GM18861 (cell line): ENCODE measurements at regions not wholly inside any gene's neighbourhood (a gene's known extent, or its start where the extent isn't known, plus 50 kb on each side); places are given as distances from the start of the nearest gene placed in this dataset.
"Not testable (repeated sequence)": the region's sequence is repeated elsewhere in the genome, so short reads cannot be mapped to it uniquely, and the experiment has no call there.

Experiments used
- ATAC-seq: cut with Tn5 transposase; IDR thresholded peaks from one replicate; pipeline ENCODE4 v1.9.1; 2021; ENCODE audit not compliant: unreplicated experiment

DNA sequence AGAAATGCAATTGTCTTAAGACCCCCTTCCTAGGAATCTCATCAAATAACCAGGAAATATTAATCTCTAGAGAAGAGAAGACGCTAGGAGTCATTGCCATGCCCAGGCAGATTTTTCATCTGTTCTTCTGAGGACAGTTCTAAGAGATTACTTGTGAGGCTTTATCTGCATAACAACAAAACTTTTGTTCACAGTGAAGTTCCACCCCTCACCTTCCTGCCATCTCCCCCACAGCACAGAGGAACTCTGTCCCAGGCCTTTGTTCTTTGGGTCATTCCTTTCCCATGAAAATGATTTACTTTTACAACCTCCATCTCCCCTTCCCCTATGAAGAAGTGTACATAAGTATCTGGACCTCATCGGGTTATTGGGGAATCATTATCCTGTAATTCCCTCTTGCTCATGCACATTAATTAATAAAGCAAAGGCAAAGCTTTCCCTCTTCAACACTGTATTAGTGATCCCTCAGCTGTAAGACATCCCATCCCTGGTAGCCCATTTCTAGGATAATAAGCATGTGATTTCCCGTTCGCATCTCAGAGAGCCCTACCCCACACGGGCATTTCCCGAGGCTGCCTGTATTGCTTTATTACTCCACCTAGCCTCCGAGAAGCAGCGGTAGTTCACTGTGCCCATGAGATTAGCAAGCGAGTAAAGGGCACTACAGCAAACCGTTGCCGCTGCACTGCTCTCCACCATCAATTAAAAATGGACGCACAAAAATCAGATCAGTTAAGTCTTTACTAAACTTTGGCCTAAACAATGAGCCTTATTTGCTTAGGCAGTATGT lies 384.4 kb upstream of the CAMK1G start:
- no peak for ATAC-seq

DNA sequence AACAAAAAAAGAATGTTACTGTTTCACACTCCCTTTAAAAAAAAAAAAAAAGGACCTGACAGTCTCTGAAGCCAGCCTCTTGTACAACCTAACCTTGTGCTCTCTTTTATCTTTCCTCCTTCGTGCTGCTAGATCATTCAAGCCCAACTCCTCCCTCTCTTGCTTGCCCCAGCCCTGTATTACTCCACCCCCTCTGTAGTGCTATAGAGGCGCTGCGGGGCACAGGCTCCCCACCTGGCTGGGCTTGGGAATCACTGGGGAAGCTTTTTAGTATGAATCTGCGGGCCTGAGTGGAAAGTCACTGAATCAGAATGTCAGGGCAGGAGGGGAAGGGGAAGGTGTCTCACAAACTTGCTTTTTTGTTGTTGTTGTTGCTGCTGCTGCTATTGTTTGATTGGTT lies 383.7 kb upstream of the CAMK1G start:
- ATAC-seq = no peak

DNA sequence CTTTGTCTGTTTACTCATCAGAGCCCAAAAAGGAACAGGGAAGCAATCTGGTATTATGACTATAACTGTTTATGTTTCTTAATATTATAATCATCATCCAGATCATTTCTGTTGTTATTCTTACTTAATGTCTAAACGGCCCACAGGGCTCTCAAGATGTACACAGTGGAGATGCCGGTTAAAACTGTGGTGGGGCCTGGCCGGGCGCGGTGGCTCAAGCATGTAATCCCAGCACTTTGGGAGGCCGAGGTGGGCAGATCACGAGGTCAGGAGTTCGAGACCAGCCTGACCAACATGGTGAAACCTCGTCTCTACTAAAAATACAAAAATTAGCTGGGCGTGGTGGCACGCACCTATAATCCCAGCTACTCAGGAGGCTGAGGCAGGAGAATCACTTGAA lies 381.2 kb upstream of the CAMK1G start:
- ATAC-seq = not testable (repeated sequence)

DNA sequence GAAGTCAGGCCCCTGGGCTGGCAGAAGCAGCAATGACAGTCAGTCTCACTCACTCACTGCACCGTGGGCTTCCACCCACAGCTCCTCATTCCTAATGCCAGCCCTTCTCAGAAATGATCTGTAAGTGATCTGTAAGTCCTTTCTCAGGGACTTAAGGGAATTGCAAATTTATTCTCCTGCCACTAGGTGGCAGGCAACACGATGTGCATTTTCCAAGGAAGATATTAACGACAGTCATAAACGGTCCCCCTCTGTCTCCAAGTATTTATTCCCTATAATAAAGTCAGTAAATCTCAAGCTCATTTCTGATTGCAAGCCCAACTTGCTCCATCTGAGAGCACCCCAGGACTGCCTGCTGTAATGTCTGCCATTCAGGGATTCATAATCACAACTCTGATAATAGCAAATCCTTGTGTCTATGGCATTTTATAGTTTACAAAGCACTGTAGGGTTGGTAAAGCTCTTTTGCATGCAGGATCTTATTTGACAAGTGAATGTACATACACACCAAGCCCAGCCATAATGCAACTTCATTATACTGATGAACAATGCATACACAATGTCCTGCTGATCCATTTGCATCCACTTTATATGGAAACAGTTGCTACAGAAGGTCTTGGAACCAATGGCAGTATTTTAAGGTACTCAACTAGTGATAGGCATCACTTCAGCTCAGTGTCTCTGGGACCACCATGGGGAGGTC lies 380.5 kb upstream of the CAMK1G start:
- no peak for ATAC-seq

DNA sequence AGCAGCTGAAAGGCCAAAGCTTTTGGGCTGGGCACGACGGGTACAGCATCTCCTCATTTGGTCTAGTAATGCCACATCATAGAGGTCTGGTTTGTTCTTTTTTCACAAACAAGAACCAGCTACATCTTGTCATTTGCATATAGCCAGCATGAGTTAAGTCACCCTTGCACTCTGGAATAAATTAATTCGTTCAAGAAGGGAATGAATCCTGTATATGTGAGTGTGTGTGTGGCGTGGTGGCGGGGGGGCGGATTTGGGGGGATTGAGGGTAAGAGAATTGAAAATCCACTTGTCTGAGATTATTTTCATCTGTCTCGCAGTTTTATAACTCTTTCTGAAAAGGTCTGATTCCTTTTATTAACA lies 380.0 kb upstream of the CAMK1G start:
- ATAC-seq = no peak

DNA sequence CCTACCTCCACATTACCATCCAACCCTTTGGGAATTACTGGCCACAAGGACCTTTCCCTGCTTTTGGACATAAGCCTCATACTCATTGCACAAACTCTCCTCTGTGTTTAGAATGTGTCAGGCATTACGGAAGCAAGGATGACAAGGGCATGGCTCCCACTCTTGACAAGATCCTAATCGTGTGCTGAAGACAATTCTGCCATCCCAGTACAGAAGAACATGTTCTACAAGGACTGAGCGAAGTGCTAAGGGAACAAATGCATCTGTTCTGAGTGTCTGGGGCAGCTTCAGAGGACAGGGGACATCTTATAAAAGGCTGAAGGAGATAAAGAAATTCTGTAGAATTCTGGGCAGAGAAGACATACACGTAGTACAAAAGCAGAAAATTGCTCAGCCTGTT lies 378.5 kb upstream of the CAMK1G start:
- ATAC-seq = no peak

DNA sequence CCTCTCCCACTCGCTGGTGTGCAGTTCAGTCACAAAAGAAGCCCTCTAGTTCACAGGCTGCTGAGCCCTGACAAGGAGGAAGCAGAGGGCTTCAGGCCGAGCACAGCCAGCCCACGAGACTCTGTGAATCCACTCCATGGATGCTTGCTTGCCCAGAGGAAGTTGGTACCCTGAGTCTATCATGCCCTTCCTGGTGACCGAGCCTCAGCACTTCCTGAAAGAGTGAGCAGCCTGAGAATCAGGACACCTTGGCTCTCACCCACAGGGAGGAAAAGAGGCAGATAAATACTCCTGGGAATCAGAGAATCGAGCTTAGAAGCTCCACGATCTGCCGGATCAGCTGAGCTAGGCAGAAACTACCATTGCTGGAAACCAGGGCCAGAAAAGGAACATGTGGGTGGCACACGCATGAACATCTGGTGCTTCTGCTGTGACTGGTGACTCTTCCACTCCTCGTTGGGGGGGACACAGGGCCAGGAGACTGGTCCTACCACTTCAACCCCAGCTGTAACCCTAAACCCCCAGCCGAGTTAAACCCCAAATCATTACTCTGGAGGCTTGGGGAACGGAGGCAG lies 376.3 kb upstream of the CAMK1G start:
- ATAC-seq = no peak

DNA sequence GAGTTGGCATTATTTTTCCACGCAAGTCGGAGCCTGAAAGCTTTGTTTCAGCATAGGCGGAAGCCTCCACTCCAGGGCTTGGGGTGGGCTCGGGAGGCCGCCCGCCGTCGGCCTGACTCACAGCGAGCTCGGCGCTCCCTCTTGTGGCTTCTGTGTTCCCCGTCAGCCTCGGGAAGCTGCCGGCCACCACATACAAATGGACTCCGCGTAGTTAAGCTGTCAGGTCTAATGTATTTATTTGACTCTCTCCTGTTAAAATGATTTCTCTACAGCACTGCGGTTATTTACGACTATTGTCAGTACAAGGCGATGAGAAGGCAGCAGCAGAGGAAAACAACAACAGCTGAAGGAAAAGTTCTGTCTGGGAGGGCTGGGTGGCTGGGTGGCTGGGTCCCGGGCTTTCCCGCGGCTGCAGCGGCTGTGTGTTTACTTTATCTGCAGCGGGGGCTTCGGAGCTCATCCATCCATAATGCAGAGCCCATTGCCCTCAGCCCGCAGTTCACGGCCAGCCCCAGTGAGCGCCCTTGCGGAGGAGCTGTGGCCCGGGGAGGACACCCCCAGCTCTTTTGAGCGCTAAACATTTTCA lies 375.7 kb upstream of the CAMK1G start:
- ATAC-seq = peak; percentile 67

DNA sequence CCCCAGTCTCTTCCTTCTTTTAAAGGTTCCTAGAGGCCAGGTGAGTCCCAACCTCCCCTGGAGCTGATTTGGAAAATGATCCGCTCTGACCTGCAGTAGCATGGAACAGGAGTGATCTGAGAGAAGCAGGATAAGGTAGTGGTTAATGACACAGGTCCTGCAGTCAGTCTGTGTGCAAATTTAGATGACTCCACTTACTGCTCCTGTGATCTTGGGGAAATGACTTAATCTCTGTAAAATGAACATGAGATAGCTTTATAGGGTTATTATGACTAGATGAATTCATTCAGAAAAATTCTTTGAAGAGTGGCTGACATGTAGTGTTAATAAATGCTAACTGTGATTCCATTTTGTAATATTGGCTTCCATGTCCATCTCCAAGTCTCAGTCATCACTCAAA lies 374.9 kb upstream of the CAMK1G start:
- ATAC-seq = no peak

DNA sequence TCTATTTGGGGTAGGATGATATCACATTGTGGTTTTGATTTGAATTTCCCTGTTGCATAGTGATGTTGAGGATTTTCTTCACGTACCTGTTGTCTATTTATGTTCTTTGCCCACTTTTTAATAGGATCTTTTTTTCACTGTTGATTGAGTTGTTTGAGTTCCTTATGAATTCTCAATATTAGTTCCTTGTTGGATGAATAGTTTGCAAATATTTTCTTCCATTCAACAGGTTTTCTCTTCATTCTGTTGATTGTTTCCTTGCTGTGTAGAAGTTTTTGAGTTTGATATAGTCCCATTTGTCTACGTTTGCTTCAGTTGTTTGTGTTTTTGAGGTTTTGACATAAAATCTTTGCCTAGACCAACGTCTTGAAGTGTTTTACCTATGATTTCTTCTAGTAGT lies 369.5 kb upstream of the CAMK1G start:
- ATAC-seq = no peak

DNA sequence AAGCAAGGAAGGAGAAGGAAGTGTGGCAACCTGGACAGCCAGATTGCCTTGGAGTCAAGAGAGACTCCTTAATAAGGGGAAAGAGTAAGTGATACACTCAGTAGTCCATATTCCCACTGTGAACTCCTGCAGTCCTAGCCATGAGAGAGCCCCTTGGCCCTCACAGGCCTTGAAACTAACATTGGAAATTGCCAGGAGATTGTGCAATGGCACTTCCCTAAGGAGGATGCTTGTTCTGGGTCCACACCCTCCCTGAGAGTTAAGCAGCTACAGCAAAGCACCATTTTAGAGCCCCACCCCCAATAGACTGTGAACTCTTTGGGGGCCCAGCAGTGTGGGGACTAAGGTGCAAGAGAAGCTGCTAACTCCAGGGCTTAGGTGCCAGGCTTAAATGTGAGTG lies 367.7 kb upstream of the CAMK1G start:
- ATAC-seq = no peak

DNA sequence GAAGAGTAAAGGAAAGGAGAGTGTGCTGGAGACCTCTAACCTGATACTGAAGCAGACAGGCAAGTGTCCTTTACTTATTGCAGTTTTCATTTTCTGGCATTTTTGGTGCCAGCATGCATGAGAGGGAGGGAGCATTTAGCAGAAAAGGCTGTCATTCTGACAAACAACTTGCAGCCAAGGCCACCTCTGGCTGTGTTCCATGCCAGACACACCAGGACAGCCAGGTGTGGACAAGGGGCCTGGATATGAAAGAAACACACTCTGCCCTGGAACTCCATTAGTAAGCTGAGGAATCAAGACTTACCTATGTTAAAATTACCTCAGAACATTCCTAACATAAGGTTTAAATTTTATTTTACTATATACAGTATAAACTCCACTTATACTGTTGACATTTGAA lies 365.4 kb upstream of the CAMK1G start:
- ATAC-seq = no peak

DNA sequence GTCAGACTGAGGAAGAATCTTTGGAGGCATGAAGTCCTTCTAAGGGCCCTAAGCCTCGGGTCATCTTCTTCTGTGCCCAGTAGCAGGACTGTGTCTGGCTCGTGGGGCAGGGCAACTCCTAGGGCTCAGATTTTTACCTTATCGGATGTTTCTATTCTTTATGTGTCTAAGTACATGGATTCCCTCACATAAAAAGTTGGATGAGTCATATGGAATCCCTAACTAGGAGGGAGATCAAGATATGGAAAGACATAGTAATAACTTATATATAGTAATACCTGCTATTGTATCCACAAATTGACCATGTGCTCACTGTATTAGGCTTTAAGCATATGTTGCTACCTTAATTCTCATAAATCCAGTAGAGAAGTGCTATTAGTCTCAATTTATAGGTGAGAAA lies 364.5 kb upstream of the CAMK1G start:
- ATAC-seq = no peak

DNA sequence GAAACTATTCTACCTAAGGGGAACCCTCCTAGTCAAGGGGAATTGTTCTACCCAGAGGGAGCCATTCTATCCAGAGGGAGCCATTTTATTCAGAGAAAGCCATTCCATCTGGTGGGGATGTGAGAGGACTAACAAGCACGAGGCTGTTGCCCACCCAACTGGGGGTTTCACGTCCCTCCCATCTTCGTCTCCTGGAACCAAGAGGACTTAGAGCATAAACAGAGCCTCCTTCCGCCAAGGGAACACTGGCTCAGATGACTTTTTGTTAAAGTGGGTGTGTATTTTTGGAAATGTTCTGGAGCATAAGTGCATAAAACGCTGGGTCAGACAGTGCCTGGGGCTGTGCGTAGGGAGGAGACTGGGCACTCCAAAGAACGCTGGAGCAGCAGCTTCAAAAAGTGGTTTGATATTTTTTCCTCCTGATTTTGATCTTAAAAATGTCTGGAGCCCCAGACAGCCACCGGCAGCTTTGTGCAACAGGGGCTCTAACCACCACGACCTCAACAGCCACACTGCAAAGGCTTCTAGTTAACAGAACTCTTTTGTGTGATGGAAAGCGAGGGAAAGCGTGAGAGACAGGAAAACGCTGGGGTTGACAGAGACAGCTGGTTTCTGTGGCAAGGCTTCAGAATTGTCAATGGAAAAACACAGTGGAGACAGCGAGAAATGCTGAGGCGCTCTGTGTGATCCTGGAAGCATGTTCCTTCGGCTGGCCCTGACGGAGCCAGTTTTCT lies 363.6 kb upstream of the CAMK1G start:
- ATAC-seq = no peak

DNA sequence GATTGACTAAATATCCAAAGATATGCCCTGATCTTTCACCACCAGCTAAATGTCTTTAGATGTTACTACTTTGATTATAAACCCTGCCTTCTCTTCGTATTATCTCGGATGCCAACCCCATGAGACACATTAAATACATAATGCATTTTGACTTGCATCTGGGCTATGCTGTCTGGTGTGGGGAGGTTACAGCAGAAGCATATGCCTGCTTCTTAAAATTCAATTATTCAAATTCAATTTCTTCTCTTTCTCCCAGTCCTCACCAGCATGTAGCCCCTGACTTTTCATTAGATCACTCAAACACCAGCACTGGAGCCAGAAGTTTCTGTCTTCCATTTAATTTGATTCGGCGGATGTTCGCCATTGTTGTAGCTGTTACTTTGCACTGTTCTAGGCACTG lies 360.7 kb upstream of the CAMK1G start:
- no peak for ATAC-seq

DNA sequence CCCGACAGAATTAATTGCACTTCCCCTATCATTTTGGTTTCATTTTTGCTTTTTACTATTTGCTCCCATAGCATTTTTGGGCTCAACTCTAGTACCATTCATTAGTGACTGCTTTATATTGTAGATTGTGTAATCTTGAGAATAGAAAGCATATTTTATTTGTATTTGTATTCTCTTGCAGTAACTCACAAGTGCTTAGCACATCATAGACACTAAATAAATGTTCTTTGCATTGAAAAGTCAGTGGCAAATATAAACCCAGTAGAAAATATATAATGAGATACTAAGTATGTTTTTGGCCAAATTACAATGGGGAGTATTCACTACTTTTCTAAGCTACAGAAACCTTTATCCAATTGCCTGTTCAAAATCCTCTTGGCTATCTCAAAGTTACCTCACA lies 359.7 kb upstream of the CAMK1G start:
- no peak for ATAC-seq

DNA sequence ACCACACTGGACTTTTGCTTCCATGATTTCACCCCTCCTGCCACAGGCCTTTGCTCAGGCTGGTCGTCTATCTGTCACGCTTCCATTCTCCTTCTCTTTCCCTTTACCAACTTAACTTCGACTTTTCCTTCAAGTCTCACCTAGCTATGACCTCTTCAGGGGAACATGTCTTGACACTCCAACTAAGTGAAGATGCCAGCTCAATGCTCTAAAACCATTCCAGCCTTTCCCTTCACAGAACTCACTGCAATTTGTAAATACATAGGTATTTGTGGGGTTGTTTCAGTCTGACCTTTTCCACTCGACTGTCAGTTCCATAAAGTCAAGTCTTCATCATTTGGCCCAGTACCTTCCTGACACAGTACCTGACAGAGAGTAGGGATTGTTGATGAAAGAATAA lies 358.6 kb upstream of the CAMK1G start:
- ATAC-seq = no peak

DNA sequence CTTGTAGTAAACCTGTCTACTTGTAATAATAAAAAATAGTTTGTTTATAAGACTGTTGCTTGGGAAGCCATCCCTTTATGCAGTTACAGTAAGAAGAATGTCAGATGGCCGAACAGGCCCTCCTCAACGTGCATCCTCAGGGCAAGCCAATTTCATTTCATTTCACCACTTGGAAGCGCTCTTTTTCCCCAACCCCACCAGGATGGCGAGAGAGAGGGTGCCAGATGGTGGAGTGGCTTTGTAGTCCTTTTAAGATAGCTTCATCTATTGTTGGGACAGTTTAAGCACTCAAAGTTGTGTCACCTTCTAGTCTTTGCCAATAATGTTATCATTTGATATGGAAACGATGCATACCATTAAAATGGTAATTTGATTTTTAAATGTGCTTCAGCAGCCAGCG lies 356.3 kb upstream of the CAMK1G start:
- ATAC-seq = no peak

DNA sequence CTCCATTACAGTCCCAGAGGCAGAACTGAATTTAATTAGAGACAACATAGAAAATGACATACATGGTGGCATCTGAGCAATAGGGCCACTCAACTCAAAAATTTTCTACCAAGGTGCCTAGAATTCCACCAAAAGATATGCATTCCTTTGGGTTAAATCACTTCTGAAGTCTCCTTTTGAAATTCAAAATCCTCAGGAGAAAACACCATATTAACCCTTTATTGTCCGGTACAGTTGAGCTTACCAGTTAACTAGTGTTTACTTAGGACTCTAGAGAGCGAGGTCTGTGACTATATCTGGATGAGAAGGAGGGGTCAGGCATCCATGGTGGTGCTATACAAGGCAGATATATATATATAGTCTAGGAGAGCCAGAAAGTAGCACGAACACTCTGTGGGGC lies 355.6 kb upstream of the CAMK1G start:
- no peak for ATAC-seq

DNA sequence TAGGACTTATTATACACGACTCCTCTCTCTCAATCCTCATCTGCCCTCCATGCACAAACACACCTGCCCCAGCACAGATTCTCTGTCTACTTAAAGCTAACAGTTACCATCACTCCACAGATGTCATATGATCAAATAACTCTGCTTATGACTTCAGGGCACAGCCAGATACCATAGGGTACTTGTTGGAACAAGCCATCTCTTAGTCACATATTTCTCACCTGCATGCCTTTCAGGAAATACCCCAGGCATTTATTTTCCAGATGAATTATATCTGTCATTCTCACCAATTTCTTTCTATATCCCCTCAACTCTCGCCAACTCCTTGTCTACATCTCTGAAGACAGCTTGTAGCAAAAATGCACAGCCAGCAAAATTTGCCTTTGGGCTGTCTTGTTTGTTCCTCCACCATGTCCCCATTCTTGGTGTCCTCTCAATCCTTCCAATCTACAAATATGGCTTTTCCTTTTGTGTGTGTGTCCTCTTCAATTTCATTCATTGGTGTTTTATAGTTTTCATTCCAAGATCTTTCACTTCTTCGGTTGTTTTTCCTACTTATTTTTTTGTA lies 353.9 kb upstream of the CAMK1G start:
- no peak for ATAC-seq

DNA sequence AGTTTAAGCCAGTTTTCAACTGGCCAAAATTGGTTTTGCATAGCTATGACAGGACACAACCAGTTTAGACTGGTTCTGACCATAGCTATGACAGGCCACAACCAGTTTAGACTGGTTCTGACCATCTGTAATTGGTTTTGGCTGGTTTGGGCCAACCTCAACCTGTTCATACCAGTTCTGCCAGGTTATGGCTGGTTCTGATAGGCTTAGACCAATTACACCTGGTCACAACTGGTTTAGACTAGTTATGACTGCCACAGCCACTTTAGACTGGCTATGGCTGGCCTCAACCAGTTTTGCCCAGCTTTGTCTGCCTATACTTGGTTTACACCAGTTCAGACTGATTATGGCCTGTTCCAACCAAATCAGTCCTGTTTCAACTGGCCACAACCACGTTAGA lies 353.2 kb upstream of the CAMK1G start:
- ATAC-seq = no peak
